Spleen (tissue), 7 donors: ENCODE measurements at regions not wholly inside any gene's neighbourhood (a gene's known extent, or its start where the extent isn't known, plus 50 kb on each side); places are given as distances from the start of the nearest gene placed in this dataset.

ENCODE experiments used
- POLR2A ChIP-seq, 3 donors: fragments of 450-650 bp; IDR thresholded peaks; one replicate each; pipeline ENCODE4 v1.5.1; 2017; ENCODE audit warnings: antibody characterized with exemption in 3 of 3, mild to moderate bottlenecking in 1 of 3
- POLR2AphosphoS5 ChIP-seq, 3 donors: sonication (generic); formaldehyde crosslinking; IDR thresholded peaks; one replicate each; pipeline ENCODE4 v1.5.1; 2017; ENCODE audit warnings: antibody characterized with exemption in 3 of 3
- TF ChIP-seq, protein P1 (sequence below), 11 experiments: fragments of 200-600 bp in 7 of 11; fragments of 450-650 bp in 4 of 11; sonication (generic) in 4 of 11; IDR thresholded peaks in 8 of 11; conservative IDR thresholded peaks in 3 of 11; 1 replicate in 7 of 11; 2 replicates in 4 of 11; pipeline versions ENCODE4 v1.4.0 to v1.8.0; 2016 to 2021; ENCODE audit warnings: antibody characterized with exemption in 11 of 11, inconsistent platforms in 4 of 11, mild to moderate bottlenecking in 1 of 11
- donor health status: DM: no; HTN: no; CAD: no; lungs with moderate emphysema.
- donor health status: DM: no; HTN: no; CAD: no.
- donor health status: DM: no; HTN: no; CAD: no.

DNA sequence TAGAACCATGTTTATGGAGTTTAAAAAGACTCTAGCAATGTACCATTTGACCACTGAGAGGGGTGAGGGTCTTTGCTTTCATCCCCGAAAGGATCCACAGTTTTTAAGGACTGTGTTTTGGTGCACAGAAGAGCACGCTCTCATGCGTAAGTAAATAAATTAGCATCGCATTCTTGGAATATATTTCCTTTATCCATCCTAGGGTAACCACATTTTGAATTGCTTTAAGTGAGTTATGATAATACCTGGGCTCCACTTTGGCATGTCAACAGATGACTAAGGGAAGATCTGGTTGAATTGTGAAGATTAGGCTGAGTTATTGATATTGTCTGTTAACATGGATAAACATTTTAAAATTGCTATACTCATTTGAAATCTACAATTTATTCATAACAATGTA lies 89.4 kb upstream of the EDIL3 start:
- TF ChIP-seq POLR2A (IDR thresholded peaks at IDR 0.05): no peak
- TF ChIP-seq, protein P1, sequence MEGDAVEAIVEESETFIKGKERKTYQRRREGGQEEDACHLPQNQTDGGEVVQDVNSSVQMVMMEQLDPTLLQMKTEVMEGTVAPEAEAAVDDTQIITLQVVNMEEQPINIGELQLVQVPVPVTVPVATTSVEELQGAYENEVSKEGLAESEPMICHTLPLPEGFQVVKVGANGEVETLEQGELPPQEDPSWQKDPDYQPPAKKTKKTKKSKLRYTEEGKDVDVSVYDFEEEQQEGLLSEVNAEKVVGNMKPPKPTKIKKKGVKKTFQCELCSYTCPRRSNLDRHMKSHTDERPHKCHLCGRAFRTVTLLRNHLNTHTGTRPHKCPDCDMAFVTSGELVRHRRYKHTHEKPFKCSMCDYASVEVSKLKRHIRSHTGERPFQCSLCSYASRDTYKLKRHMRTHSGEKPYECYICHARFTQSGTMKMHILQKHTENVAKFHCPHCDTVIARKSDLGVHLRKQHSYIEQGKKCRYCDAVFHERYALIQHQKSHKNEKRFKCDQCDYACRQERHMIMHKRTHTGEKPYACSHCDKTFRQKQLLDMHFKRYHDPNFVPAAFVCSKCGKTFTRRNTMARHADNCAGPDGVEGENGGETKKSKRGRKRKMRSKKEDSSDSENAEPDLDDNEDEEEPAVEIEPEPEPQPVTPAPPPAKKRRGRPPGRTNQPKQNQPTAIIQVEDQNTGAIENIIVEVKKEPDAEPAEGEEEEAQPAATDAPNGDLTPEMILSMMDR (IDR thresholded peaks at IDR 0.05 in 8 of 11, conservative IDR thresholded peaks at IDR 0.05 in 3 of 11): no peak
- TF ChIP-seq POLR2AphosphoS5 (IDR thresholded peaks at IDR 0.05): no peak
